Right hindlimb (tissue), 1 donor: ENCODE measurements at regions not wholly inside any gene's neighbourhood (a gene's known extent, or its start where the extent isn't known, plus 50 kb on each side); places are given as distances from the start of the nearest gene placed in this dataset.
A peak's percentile ranks its signal among the peaks of the same experiment; 100 is the strongest.

Experiments used
- DNase-seq: peaks from one replicate; pipeline ENCODE4 v3.0.0-alpha.2; 2018

DNA sequence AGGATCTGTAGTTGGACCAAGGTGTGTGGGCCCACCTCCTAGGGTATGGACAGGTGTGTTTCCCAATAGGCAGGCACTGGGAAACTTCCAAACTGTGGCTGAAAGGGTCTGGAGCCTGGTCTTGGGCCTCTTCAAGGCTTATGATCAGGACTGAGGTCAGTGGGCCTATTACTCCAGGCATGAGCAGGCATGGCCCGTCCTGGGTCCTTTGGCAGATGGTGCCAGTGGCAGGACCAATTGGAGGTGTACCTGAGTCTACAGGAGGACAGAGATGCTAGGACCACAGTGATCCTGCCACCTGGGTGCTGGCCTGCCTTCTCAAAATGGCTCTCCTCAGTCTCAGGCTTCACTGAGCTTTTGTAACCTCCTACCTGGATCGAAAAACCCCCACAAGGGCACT lies 95.4 kb downstream of the RAB18 start:
- DNase-seq: no peak

DNA sequence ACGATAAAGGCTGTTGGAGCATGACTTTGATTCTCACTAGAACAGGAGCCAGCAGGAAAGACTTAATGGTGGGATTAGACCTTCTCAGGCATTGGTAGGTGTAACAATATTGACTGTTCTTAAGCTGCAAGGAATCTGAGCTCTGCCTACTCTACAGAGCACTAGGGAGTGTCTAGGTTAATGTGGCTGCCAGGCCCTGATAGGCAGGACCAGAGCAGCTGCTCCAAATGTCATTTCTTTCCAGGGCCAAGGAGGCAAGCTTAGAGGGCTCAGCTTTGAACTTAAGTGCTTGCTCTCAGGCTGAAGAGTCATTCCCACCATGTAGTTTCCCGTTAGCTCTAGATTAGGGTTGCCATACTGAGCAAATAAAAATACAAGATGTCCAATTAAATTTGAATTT lies 96.8 kb downstream of the RAB18 start:
- DNase-seq: no peak

DNA sequence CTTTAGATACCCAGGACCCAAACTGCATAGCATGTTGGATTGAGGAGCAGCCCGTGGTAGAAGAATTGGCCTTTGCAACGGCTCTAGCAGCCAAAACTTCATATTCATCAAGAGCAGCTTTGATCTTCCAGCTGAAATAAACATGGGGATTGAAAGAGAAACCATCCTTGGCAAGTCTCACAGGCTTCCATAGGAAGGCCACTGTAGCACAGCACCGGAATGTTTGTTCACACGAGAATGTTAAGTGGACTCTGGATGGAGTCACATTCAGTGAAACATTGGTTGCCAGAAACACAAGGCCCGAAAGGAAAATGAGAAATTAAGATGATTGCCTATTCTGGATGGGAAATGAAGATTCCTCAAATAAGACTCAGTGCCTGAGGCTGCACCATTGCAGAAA lies 97.4 kb downstream of the RAB18 start:
- no peak for DNase-seq

DNA sequence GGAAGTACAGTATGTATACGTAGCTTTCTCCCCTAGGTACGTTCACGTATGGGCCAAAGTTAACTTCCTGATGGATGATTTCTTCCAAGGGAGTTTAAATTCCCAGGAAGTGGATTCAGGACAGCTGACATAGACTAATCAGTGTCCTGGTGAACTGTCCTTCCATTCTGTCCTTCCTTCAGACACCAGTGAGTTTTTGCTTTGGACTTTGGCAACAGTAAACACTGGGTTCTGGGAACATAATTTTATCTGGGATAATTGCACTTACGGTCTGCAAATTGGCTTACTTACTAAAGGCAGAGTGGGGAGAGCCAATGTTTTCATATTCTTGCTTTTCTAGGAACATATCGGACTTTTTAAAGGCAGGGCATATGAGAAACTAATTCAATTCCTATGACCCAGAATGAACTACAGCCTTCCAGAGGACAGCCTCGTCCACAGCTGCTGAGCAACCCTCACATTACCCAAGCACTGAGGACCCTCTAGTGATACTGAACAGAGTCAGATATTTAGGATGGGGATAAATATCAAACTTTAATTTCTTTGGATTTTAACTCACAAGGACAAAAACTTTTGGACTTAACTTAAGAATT lies 97.9 kb downstream of the RAB18 start:
- no peak for DNase-seq

GRCh38 chr10:27603104-27603503 lies 99.0 kb downstream of the RAB18 start:
- DNase-seq: no peak

DNA sequence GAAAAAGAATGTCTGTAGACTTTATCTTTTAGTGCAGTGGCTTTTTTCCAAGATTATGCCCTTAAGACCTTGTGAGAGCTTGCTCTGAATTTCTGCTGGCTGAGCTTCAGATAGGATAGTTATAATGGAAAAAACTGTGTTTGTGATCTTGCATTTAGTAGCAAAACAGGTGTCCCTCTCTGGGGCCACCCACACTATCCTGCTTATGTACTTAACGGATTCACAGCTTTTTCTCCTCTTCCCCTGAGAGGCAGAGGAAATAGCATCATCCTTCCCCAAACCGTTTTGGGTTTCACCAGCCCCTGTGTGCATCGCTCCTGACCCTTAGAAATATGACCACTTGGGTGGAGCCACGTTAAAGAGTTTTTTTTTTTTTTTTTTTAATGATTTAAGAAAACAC lies 101.2 kb downstream of the RAB18 start:
- no peak for DNase-seq

DNA sequence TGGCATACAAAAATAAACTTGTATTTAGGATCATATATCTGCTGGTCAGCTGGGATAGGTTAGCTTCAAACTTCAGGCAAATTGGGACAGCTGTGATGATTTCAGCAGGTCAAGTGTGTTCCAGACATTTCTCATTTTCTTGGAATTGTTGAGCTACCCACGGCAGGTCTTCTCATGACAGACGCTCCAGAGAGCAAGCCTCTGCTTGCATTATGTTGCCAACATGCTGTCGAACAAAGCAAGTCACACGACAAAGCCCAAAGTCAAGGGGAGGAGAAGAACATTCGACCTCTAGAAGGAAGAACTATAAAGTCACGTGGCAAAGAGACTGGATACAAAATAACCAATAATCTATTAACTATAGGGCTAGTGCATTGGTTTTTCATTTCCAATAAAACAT lies 103.5 kb downstream of the RAB18 start:
- no peak for DNase-seq

DNA sequence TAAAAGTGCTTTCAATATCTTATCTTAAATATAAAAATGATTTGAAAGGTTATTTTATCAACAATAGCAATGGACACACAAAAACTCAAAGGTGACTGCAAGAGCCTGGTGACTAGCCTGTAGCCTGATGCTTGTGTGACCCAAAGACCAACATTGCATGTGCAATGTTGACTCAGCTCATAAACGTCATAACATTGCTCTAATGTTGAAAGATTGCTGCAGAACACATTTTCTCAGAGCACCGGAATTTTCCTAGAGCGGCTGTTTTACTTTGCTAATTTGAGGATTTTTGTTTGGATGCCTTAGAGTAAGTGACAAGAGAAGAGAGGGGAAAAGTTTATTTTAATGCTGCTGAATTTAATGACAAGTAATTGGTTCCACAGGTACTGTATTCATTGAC lies 107.1 kb downstream of the RAB18 start:
- DNase-seq: no peak

- DNase-seq: no peak
Measured at GRCh38 chr10:27611744-27612550, 107.8 kb downstream of the RAB18 start.

- no peak for DNase-seq
Measured at GRCh38 chr10:27612551-27613035, 108.5 kb downstream of the RAB18 start.

DNA sequence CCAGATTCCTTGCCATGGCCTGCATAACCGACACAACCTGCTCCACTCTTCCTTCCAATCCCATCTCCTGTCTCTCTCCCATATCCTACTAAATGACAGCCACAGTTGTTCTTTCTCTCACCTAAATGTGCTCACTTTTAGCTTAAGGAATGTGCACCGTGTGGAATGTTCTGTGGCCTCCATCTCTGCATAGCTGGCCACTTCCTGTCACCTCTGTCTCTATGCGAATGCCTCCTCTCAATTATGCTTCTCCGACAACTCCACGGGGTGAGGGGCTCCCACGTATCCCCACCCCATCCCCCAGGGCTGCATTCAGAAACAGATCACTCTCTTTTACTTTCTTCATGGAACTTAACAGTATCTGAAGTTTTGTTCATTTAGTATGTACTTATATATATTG lies 110.7 kb downstream of the RAB18 start:
- no peak for DNase-seq

GRCh38 chr10:27618036-27618615 lies 114.0 kb downstream of the RAB18 start:
- no peak for DNase-seq

DNA sequence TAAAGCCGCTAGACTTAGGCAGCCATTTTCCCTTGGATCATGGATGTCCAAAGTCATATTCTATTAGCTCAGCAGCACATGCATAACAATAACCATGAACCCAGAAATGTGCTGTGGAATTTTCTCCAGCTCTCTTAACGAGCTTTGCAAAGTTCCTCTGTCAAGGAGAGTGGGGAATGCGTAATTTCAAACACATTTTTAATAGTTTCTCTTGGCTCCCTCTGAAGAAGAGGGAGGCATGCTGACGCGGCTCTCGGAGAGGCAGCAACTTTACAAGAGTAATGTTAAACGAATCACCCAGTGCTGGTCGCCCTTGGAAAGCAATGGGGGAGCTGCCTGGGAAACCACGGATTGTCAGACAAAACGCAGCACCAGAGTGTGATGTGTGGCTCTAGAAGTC lies 114.8 kb downstream of the RAB18 start:
- DNase-seq: no peak

- DNase-seq: no peak
Measured at GRCh38 chr10:27619329-27619728, 115.2 kb downstream of the RAB18 start.

GRCh38 chr10:27620430-27621397 lies 116.6 kb downstream of the RAB18 start:
- DNase-seq: peak; percentile 91

DNA sequence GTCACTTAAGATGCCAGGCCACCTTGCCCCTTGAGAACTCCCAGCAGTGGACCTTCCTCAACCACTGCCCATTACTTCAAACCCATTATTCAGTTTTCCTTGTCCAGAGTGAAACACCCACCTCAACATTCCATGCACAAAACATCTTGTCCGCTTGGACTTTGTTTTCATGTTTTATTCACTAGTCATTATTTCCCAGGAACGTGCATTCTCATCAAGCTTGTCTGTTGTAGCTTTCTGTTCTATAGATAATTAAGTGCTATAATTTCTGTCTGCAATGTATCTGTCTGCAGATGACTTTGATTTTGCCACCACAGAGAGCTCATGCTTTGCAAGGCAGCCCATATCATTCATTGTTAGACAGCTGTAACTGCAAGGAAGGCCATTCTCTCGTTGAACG lies 117.4 kb downstream of the RAB18 start:
- DNase-seq: no peak

DNA sequence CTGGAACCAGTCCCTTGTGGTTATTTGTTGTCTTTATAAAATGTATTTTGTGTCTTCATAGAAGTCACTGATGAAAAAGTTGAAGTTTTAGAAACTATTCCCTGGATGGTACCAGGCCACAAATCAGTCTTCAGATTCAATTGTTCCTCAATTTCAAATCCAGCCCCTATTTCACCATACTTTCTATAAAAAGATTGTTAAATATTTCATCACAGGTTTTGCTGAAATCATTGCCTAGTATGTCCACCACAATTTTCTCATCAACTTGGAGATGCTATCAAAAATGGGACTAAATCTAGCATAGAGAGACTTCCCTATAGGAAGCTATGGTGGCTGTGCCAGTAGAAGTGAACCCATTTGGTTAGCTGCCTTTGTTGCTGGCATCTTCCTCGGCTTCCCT lies 118.5 kb downstream of the RAB18 start:
- no peak for DNase-seq
